Liver (tissue), 8 donors: ENCODE measurements at regions not wholly inside any gene's neighbourhood (a gene's known extent, or its start where the extent isn't known, plus 50 kb on each side); places are given as distances from the start of the nearest gene placed in this dataset.

Experiments used
- DNase-seq: peaks from one replicate; pipeline ENCODE4 v3.0.0-alpha.2; 2017; ENCODE audit warnings: low spot score
- H3K27ac ChIP-seq, 2 donors: one replicate each; pipeline ENCODE4 v1.7.0; 2013; ENCODE audit warnings: inconsistent platforms in 2 of 2, low read length in 2 of 2, control low read depth in 1 of 2, low read depth in 1 of 2, mild to moderate bottlenecking in 1 of 2
- H3K27me3 ChIP-seq, 4 donors: one replicate each; pipeline versions ENCODE4 v1.6.1 to v1.7.0; 2013; ENCODE audit warnings: low read length in 3 of 4, inconsistent platforms in 1 of 4, mild to moderate bottlenecking in 1 of 4, moderate library complexity in 1 of 4; ENCODE audit not compliant: control insufficient read depth in 4 of 4, insufficient read depth in 4 of 4
- H3K36me3 ChIP-seq, 4 donors: one replicate each; pipeline versions ENCODE4 v1.6.1 to v1.7.0; 2013; ENCODE audit warnings: low read length in 3 of 4, mild to moderate bottlenecking in 3 of 4, low read depth in 1 of 4, moderate library complexity in 1 of 4; ENCODE audit not compliant: control insufficient read depth in 4 of 4, insufficient read depth in 3 of 4
- H3K4me1 ChIP-seq, 4 donors: one replicate each; pipeline versions ENCODE4 v1.6.1 to v1.7.0; 2013; ENCODE audit warnings: low read length in 3 of 4, mild to moderate bottlenecking in 3 of 4, moderate library complexity in 1 of 4; ENCODE audit not compliant: control insufficient read depth in 4 of 4, insufficient read depth in 4 of 4
- H3K4me3 ChIP-seq, 3 donors: one replicate each; pipeline versions ENCODE4 v1.6.1 to v1.7.0; 2013; ENCODE audit warnings: low read length in 3 of 3, control low read depth in 1 of 3, low read depth in 1 of 3, mild to moderate bottlenecking in 1 of 3
- H3K9ac ChIP-seq, 2 donors: one replicate each; pipeline ENCODE4 v1.7.0; 2013; ENCODE audit warnings: low read length in 2 of 2, mild to moderate bottlenecking in 2 of 2, moderate library complexity in 2 of 2, control low read depth in 1 of 2, low read depth in 1 of 2
- H3K9me3 ChIP-seq, 4 donors: one replicate each; pipeline versions ENCODE4 v1.6.1 to v1.7.0; 2013; ENCODE audit warnings: low read length in 3 of 4; ENCODE audit not compliant: control insufficient read depth in 4 of 4
- ATF3 ChIP-seq: IDR thresholded peaks from 2 replicates; pipeline ENCODE4 v1.6.1; 2016; ENCODE audit warnings: antibody characterized with exemption
- CTCF ChIP-seq: fragments of 150-350 bp; IDR thresholded peaks from 2 replicates; pipeline ENCODE4 v1.5.1; 2017; ENCODE audit warnings: improper control_type of control experiment, low read depth, low read length; ENCODE audit not compliant: missing input control
- FOXA2 ChIP-seq: IDR thresholded peaks from 2 replicates; pipeline ENCODE4 v1.6.1; 2016; ENCODE audit warnings: antibody characterized with exemption
- GABPA ChIP-seq, 2 donors: IDR thresholded peaks in 1 of 2; conservative IDR thresholded peaks in 1 of 2; 2 replicates each; pipeline ENCODE4 v1.6.1; 2016; ENCODE audit warnings: antibody characterized with exemption in 2 of 2, mild to moderate bottlenecking in 1 of 2, moderate library complexity in 1 of 2
- HNF4A ChIP-seq, 2 donors: conservative IDR thresholded peaks; 2 replicates each; pipeline ENCODE4 v1.6.1; 2016; ENCODE audit warnings: antibody characterized with exemption in 2 of 2, mild to moderate bottlenecking in 2 of 2
- HNF4G ChIP-seq: IDR thresholded peaks from 2 replicates; pipeline ENCODE4 v1.6.1; 2016; ENCODE audit warnings: antibody characterized with exemption
- JUND ChIP-seq, 2 donors: IDR thresholded peaks; 2 replicates each; pipeline ENCODE4 v1.6.1; 2016; ENCODE audit warnings: antibody characterized with exemption in 2 of 2
- MAX ChIP-seq: IDR thresholded peaks from 2 replicates; pipeline ENCODE4 v1.6.1; 2016; ENCODE audit warnings: antibody characterized with exemption
- NR2F2 ChIP-seq: IDR thresholded peaks from 2 replicates; pipeline ENCODE4 v1.6.1; 2016; ENCODE audit warnings: antibody characterized with exemption
- RAD21 ChIP-seq, 2 donors: IDR thresholded peaks; 2 replicates each; pipeline ENCODE4 v1.6.1; 2016; ENCODE audit warnings: antibody characterized with exemption in 2 of 2, mild to moderate bottlenecking in 2 of 2
- REST ChIP-seq: IDR thresholded peaks from 2 replicates; pipeline ENCODE4 v1.6.1; 2016; ENCODE audit warnings: antibody characterized with exemption, mild to moderate bottlenecking
- RXRA ChIP-seq, 2 donors: IDR thresholded peaks; 2 replicates each; pipeline ENCODE4 v1.6.1; 2017 to 2018; ENCODE audit warnings: antibody characterized with exemption in 2 of 2, mild to moderate bottlenecking in 1 of 2
- SP1 ChIP-seq: IDR thresholded peaks from 2 replicates; pipeline ENCODE4 v1.6.1; 2018; ENCODE audit warnings: antibody characterized with exemption, mild to moderate bottlenecking
- TAF1 ChIP-seq: conservative IDR thresholded peaks from 2 replicates; pipeline ENCODE4 v1.6.1; 2016; ENCODE audit warnings: antibody characterized with exemption, mild to moderate bottlenecking
- YY1 ChIP-seq: IDR thresholded peaks from 2 replicates; pipeline ENCODE4 v1.6.1; 2016; ENCODE audit warnings: antibody characterized with exemption, mild to moderate bottlenecking
- ZBTB33 ChIP-seq: IDR thresholded peaks from 2 replicates; pipeline ENCODE4 v1.6.1; 2016; ENCODE audit warnings: antibody characterized with exemption
- WGBS: extraction: QIAGEN DNeasy Blood & Tissue Kit; methylation state at CpG from one replicate; pipeline ENCODE4 v1.1.7; 2013; 5-methylcytosine and 5-hydroxymethylcytosine counted together
- donor health status: healthy.
- donor health status: healthy.
- donor health status: healthy.
- donor health status: healthy.
- donor health status: healthy.

- Histone ChIP-seq H3K4me3 (no peak overlapping the region), H3K4me1 (no peaks in the 10 kb centered on the region), H3K27ac (no peak overlapping the region), H3K36me3 (no peaks in the 10 kb centered on the region), H3K9me3 (no peaks in the 10 kb centered on the region), H3K27me3 (no peaks in the 10 kb centered on the region), H3K9ac (no peak overlapping the region)
- no peak for DNase-seq
- 82% methylated on average over 1 of the region's 1 CpG for WGBS
- no peak for TF ChIP-seq TAF1
- no peak for TF ChIP-seq SP1
- no peak for TF ChIP-seq RXRA (IDR thresholded peaks at IDR 0.05)
- no peak for TF ChIP-seq GABPA (IDR thresholded peaks at IDR 0.05 in 1 of 2, conservative IDR thresholded peaks at IDR 0.05 in 1 of 2)
- TF ChIP-seq ATF3 = no peak
- TF ChIP-seq REST = no peak
- TF ChIP-seq RAD21 (IDR thresholded peaks at IDR 0.05) = no peak
- TF ChIP-seq JUND (IDR thresholded peaks at IDR 0.05) = no peak
- no peak for TF ChIP-seq NR2F2
- TF ChIP-seq ZBTB33 = no peak
- no peak for TF ChIP-seq YY1
- no peak for TF ChIP-seq HNF4A (conservative IDR thresholded peaks at IDR 0.05)
- TF ChIP-seq MAX = no peak
- no peak for TF ChIP-seq HNF4G
- TF ChIP-seq FOXA2 = no peak
Observed at GRCh38 chr20:11497545-11497944, 420.1 kb upstream of the BTBD3 start.

- H3K4me3 ChIP-seq = no peak overlapping the region
- H3K4me1 ChIP-seq = no peaks in the 10 kb centered on the region
- H3K9ac ChIP-seq = no peak overlapping the region
- no peaks in the 10 kb centered on the region for H3K27me3 ChIP-seq
- no peak overlapping the region for H3K27ac ChIP-seq
- H3K36me3 ChIP-seq = no peaks in the 10 kb centered on the region
- no peaks in the 10 kb centered on the region for H3K9me3 ChIP-seq
- WGBS = 67% methylated on average over 6 of the region's 6 CpGs
- TF ChIP-seq ZBTB33 (no peak), RAD21 (IDR thresholded peaks at IDR 0.05) (no peak), RXRA (IDR thresholded peaks at IDR 0.05) (no peak), TAF1 (no peak), CTCF (no peak), HNF4A (conservative IDR thresholded peaks at IDR 0.05) (no peak), ATF3 (no peak), NR2F2 (no peak), GABPA (IDR thresholded peaks at IDR 0.05 in 1 of 2, conservative IDR thresholded peaks at IDR 0.05 in 1 of 2) (no peak), JUND (IDR thresholded peaks at IDR 0.05) (no peak), YY1 (no peak)
- no peak for DNase-seq
Observed at GRCh38 chr20:11499101-11499634, 418.5 kb upstream of the BTBD3 start.
